ENCODE measurements at regions not wholly inside any gene's neighbourhood (a gene's known extent, or its start where the extent isn't known, plus 50 kb on each side); places are given as distances from the start of the nearest gene placed in this dataset.

DNA sequence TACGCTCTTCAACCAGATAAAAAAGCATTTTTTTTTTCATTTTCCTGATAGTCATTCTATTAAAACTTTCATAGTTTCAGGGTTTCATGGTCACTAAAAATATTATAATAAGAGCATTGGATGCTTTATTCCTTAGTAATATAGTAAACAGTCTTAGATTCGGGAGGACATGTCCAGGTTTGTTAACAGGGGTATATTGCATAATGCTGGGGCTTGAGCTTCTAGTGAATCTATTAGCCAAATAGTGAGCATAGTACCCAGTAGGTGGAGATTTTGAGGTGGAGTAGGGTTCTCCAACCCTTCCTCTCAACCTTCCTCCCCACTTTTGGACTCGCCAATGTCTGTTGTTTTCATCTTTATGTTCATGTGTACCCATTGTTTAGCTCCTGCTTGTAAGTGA is 277.4 kb upstream of the RGS6 start:
- no peak for DNase-seq (ENCODE audit: extremely low read depth in 1 of 4, low spot score in 3 of 4)
- H3K79me2 ChIP-seq (ENCODE audit: control insufficient read depth, insufficient read depth, low read length): no peaks in the 10 kb centered on the region
- no peaks in the 10 kb centered on the region for H4K20me1 ChIP-seq (replicated peaks; ENCODE audit: control insufficient read depth, insufficient read depth, low read length)
- intact Hi-C loops (cut with micrococcal nuclease): no loop called here
- FAIRE-seq: no peak
- ChIA-PET CTCF (ENCODE audit: low intra/inter-chr PET ratio) (no interaction called here), POLR2A (interaction anchor here (0.6 kb wide), 1 partner anchor 9 kb away, joined by 4 read pairs; no protein-coding TSS in a partner anchor)
- no peaks in the 10 kb centered on the region for H3K27me3 ChIP-seq (ENCODE audit: control insufficient read depth in 2 of 2, insufficient read depth in 2 of 2, low read length in 2 of 2)
- H3K36me3 ChIP-seq (ENCODE audit: control insufficient read depth, insufficient read depth, low read length): no peaks in the 10 kb centered on the region
- H3K9me1 ChIP-seq (ENCODE audit: control insufficient read depth, insufficient read depth, low read length): no peaks in the 10 kb centered on the region
- TF ChIP-seq ESRRA (IDR thresholded peaks at IDR 0.05; ENCODE audit: borderline replicate concordance, low read depth) (no peak), MYNN (IDR thresholded peaks at IDR 0.05) (no peak), MYNN (CRISPR knock-in tag; IDR thresholded peaks at IDR 0.05) (no peak), ZNF143 (CRISPR knock-in tag; IDR thresholded peaks at IDR 0.05) (no peak), SIX5 (IDR thresholded peaks at IDR 0.05; ENCODE audit: borderline replicate concordance in 1 of 2, insufficient read depth in 1 of 2, low read depth in 1 of 2, low read length in 2 of 2) (no peak), TFAM (CRISPR knock-in tag; conservative IDR thresholded peaks at IDR 0.05) (no peak), IRF2 (CRISPR knock-in tag; IDR thresholded peaks at IDR 0.05) (no peak), OTX1 (CRISPR knock-in tag; IDR thresholded peaks at IDR 0.05) (no peak), DPF2 (IDR thresholded peaks at IDR 0.05) (no peak), MNT (conservative IDR thresholded peaks at IDR 0.05) (no peak)
- TF ChIP-seq, protein P1, sequence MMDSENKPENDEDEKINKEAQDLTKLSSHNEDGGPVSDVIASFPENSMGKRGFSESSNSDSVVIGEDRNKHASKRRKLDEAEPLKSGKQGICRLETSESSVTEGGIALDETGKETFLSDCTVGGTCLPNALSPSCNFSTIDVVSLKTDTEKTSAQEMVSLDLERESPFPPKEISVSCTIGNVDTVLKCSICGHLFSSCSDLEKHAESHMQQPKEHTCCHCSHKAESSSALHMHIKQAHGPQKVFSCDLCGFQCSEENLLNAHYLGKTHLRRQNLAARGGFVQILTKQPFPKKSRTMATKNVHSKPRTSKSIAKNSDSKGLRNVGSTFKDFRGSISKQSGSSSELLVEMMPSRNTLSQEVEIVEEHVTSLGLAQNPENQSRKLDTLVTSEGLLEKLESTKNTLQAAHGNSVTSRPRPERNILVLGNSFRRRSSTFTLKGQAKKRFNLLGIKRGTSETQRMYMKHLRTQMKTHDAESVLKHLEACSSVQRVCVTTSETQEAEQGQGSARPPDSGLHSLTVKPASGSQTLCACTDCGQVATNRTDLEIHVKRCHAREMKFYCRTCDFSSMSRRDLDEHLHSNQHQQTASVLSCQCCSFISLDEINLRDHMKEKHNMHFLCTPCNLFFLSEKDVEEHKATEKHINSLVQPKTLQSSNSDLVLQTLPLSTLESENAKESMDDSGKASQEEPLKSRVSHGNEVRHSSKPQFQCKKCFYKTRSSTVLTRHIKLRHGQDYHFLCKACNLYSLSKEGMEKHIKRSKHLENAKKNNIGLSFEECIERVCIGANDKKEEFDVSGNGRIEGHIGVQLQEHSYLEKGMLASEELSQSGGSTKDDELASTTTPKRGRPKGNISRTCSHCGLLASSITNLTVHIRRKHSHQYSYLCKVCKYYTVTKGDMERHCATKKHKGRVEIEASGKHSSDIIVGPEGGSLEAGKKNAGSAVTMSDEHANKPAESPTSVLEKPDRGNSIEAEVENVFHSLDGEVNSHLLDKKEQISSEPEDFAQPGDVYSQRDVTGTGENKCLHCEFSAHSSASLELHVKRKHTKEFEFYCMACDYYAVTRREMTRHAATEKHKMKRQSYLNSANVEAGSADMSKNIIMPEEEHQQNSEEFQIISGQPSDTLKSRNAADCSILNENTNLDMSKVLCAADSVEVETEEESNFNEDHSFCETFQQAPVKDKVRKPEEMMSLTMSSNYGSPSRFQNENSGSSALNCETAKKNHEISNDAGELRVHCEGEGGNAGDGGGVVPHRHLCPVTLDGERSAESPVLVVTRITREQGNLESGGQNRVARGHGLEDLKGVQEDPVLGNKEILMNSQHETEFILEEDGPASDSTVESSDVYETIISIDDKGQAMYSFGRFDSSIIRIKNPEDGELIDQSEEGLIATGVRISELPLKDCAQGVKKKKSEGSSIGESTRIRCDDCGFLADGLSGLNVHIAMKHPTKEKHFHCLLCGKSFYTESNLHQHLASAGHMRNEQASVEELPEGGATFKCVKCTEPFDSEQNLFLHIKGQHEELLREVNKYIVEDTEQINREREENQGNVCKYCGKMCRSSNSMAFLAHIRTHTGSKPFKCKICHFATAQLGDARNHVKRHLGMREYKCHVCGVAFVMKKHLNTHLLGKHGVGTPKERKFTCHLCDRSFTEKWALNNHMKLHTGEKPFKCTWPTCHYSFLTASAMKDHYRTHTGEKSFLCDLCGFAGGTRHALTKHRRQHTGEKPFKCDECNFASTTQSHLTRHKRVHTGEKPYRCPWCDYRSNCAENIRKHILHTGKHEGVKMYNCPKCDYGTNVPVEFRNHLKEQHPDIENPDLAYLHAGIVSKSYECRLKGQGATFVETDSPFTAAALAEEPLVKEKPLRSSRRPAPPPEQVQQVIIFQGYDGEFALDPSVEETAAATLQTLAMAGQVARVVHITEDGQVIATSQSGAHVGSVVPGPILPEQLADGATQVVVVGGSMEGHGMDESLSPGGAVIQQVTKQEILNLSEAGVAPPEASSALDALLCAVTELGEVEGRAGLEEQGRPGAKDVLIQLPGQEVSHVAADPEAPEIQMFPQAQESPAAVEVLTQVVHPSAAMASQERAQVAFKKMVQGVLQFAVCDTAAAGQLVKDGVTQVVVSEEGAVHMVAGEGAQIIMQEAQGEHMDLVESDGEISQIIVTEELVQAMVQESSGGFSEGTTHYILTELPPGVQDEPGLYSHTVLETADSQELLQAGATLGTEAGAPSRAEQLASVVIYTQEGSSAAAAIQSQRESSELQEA (IDR thresholded peaks at IDR 0.05; ENCODE audit: low read depth): no peak
- TF ChIP-seq, protein P2, sequence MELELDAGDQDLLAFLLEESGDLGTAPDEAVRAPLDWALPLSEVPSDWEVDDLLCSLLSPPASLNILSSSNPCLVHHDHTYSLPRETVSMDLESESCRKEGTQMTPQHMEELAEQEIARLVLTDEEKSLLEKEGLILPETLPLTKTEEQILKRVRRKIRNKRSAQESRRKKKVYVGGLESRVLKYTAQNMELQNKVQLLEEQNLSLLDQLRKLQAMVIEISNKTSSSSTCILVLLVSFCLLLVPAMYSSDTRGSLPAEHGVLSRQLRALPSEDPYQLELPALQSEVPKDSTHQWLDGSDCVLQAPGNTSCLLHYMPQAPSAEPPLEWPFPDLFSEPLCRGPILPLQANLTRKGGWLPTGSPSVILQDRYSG (tag; conservative IDR thresholded peaks at IDR 0.05; ENCODE audit: low read depth): no peak
- 85% methylated on average over 3 of the region's 3 CpGs for WGBS (ENCODE audit: insufficient coverage, low coverage, missing lambda C conversion rate)
- H3K27ac ChIP-seq (ENCODE audit: extremely low read depth, low read depth, low read length): no peak overlapping the region
- no peak overlapping the region for H3K4me3 ChIP-seq
- no peak overlapping the region for H3K4me2 ChIP-seq (ENCODE audit: insufficient read depth, low read length)
- H3K4me1 ChIP-seq (replicated peaks in 1 of 2; ENCODE audit: control insufficient read depth in 2 of 2, insufficient read depth in 2 of 2, low read length in 2 of 2): no peaks in the 10 kb centered on the region
- no TSS peak for BruUV-seq (replicated peaks)
- H3K9ac ChIP-seq (ENCODE audit: insufficient read depth in 1 of 2, low read depth in 2 of 2, low read length in 2 of 2): no peak overlapping the region
- no peaks in the 10 kb centered on the region for H3K9me3 ChIP-seq (replicated peaks; ENCODE audit: control insufficient read depth, insufficient read depth, low read depth, low read length)
- in situ Hi-C loops (cut with MboI): no loop called here
- no peak overlapping the region for H2AFZ ChIP-seq (ENCODE audit: low read depth, low read length)
- no peak for ATAC-seq

Data from K562 (cell line).